ENCODE measurements at regions not wholly inside any gene's neighbourhood (a gene's known extent, or its start where the extent isn't known, plus 50 kb on each side); places are given as distances from the start of the nearest gene placed in this dataset.

DNA sequence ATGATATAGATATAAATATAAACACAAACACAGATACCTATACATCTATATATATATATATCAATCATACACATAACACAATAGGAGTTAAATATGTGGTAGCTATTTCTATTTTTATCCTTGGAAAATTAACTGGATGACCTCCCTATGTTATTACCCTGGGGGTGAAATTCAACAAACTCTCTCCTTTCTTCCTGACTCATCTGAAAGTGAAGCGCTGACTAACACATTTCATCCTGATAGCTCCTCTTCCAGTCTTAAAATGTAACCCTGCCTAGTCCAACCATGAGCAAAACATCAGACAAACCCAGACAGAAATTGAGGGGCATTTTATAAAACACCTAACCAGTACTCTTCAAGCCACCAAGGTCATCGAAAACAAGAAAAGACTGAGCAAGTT, 220.6 kb upstream of the ISX start:
- no peak for DNase-seq

DNA sequence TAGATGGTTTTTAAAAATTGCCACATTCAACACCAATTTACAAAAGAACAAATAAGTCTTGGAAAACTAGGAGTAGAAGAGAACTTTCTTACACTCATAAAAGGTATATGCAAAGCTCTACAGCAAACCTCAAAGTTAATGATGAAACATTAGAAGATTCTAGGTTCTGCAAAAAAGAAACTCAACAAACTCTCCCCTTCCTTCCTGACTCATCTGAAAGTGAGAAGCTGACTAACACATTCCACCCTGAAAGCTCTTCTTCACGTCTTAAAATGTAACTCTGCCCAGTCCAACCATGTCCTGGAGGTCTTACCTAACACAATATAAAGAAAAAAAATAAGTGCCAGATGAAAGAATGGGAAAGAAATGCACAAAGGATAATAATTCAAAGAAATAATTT, 218.9 kb upstream of the ISX start:
- no peak for DNase-seq

DNA sequence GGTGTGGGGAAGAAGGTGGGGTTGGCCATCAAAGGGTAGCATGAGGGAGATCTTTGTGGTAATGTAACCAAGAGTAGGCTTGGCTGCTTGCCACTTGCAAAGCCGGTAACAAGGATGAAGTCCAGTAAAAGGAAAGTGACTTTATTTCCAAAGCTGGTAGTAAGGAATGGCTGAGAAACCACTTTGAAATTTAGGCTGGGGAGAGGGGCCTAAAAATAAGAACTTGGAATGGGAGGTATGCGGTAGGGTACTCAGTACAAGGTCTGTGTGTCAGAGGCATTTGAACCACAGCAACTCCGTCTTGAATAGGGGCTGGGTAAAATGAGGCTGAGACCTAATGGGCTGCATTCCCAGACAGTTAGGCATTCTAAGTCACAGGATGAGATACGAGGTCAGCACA, 216.0 kb upstream of the ISX start:
- DNase-seq = no peak

DNA sequence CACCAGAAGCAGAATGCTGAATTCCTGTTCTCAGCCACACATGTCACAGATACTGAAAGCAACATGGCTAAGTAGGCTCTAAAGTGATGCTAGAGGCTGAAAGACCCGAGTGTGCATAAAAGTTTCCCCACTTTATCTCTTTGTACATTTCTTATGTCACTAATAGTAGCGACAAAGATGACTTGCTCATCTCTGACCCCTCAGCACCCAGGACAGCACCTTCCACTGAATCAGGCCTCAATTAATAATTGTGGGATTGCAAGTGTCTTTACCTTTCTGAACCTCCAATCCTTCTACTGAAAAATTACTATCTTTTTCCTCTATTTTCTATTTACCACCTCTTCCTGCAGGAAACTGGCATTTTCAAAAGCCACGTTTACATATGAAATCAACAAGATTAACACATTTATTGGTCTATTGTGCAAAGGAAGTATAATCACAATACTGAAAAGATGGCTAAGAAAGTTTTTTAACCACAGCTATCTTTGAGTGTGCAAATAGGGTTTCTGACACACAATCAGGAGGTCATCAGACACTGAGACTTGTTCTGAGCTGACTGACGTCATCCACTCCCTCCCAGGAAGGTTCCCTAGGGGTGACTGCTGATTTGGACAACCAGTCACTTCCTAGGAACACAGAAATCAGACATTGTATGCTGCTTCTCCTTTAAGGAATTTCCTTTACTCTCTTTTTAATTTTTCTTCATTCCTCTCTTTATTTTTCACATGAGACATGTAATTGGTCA, 213.9 kb upstream of the ISX start:
- no peak for DNase-seq

DNA sequence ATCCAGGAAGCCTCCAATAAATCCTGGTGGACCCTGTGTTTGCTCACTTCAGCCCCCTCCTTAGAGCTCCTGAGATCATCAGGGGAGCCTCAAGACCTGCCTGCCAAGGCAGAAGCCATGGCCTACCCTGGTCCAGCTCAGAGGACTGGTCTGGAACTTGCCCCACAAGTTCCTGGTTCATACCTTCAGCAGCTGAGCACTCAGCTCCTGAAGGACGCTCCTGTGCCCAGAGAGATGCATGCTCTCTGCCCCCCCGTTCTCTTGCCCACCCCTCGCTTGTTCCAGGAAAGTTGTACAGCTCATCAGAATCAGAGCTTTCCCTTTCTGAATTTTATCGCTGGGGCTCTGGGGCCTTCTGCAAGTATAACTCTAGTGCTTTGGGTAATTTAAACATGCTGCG, 210.5 kb upstream of the ISX start:
- no peak for DNase-seq

DNA sequence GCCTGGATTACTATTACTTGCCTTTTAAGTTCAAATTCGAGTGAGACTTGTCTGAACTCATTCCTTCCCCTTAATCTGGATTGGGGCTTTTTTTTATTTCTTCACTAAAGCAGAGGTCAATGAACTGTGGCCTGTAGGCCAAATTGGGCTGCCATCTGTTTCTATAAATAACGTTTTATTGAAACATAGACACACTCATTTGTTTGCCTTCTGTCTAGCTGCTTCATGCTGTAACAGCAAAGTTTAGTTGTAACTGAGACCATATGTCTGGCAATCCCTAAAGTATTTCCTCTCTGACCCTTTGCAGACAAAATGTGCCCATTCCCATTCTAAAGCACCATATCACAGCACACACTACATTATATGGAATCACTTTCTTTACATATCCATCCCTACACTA, 207.9 kb upstream of the ISX start:
- DNase-seq = no peak

DNA sequence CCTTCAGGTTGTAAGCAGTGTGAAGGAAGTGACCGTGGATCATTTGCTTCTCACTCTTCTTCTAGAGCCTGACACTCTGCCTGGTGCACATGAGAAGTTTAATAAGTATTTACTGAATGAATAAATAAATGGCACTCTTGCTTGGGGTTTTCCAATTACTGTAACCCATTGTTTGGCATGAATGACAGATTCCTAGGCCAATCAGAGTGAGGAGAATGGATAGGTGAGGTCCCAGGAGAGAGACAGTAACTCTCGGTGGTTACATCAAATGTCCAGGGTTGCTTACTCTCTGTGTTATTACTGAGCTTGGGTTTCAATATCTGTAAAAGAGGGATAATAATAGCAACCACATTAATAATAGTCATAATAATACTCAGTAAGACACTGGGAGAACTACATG, 204.2 kb upstream of the ISX start:
- no peak for DNase-seq

DNA sequence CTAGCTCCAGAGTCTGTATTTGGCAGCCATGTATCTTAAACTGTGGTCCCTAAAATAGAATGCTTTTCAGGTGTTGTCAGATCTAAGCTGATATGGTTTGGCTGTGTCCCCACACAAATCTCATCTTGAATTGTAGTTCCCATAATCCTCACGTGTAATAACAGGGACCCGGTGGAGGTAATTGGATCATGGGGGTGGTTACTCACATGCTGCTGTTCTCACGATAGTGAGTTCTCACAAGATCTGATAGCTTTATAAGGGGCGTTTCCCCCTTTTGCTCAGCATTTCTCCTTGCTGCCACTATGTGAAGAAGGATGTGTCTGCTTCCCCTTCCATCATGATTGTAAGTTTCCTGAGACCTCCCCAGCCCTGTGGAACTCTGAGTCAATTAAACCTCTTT, 199.9 kb upstream of the ISX start:
- no peak for DNase-seq

DNA sequence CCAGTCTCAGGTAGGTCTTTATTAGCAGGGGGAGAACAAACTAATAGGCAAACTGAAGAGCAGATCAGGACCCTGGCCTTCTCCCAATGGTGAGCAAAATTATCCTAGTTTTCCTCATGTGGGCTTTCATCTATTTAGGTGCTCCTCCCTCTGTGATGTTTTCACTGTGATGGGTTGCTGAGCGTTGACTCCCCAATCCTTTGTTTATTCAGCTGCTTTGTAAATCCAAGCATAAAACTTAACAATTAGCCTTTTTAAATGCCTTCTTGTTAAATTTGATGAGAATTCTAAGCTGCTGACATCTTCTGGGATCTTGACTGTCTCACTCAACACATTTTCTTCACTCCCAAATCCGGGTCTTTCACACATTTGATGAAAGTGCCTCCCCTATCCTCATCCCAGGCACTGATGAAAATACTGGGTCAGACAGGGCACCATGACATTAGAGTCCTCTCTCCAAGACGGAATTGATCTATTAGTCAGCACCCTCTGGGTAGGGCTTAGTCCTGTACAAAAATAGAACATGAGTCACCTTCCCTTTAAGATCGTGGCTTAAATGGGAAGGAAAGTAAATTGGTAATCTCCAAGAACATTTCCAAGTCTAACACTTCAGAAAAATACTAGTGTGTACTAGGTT, 199.3 kb upstream of the ISX start:
- no peak for DNase-seq

DNA sequence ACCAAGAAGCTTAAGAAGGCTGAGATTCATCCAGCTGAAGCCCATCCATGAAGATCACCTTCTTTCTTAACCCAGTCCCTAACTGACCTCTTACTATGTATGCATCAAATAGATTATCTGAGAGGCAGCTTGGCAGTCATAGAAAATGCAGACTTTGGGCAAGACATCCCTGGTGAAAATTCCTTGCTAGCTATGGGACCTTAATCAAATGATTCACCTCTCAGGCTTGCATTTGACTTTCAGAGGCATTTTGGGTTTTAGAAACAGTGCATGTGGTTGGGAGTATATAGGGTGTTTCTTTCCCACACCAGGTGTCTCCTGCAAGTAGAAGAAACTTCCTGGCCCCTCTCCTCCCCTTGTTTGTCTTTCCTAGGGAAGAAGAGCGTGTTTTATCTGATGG, 188.5 kb upstream of the ISX start:
- no peak for DNase-seq

DNA sequence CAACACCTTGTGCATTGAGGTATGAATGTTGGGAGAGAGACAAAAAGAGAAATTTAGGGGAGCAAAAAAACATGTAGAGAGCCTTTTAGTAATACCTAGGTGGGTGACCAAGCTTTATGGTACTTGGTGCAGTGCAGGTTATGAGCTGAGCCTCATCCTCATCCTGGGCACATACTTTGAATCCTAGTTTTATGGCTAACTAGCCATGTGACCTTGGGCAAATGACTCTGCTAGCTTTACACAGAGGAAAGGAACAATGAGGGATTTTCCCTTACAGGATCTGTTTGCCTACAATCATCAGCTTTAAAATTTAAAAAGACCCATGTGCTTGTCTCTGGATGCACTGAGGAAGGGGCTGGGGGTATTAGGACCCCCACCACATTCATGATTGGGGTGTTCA, 187.8 kb upstream of the ISX start:
- no peak for DNase-seq

DNA sequence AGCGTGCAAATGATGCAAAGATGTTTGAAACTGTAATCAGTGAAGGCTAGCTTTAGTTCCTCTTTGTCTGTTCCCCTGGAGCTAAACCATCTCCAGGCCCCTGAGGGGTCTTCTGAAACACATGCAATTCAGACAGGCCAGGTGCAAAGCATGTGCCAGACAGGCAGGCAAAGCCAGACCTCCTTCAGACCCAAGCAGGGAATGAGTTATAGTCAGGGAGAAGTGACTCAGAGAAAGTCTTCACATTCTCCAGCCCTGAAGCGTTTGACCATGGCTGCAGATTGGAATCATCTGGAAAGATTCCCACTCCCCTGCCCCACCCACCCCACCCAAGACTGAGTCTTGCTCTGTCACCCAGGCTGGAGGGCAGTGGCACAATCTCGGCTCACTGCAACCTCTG, 187.0 kb upstream of the ISX start:
- no peak for DNase-seq

DNA sequence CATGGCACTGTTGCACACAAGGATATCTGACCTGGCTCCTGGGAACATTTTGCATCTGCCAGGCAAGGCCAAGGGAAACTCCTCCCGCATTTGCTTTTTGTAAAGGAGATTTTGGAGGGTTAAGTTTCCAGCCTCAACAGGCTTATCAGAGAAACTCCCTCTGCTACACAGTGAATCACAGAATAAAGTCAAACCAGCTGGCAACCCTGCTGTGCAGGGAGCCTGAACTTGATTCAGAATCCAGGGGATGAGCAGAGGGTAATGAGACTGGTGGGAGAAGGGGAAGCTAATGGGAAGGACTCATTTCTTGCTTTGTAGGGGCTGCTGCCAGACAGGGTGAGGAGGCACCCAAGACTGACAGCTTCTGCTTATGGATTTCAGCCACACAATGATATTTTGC, 185.3 kb upstream of the ISX start:
- DNase-seq = no peak

DNA sequence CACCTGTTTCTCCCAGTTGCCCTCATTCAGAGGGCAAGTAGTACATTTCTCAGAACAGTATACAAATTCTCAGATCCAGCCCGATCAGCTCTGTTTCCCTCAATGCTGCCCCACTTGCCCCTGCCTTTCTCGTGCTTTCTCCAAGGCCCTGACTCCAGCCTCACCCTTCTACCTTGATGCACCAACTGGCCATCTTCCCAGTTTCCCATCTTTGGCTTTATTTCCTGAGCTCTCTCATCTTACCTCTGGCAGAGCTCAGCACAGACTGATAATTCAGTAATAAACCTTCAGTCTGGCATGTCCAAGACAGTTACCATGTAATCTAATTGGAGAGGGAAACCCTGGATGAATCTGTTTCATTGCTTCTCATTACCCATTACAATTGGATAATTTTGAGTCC, 184.5 kb upstream of the ISX start:
- no peak for DNase-seq

DNA sequence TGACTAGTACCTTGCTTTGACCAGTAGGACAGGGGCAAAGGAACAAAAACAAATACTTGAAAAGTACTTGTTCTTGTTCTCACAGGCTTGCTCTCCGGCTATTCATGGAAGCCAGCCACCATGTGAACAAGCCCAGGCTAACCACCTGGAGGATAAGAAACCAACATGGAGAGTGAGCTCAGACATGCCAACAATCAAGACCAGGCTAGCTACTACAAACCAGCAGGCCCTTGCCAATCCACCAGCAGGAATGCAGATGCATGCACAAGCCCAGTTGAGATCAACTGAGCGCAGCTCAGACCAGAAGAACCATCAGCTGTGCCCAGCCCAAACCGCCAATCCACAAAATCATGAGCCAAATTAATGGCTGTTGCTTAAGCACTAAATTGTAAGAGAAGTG, 180.1 kb upstream of the ISX start:
- DNase-seq = no peak

DNA sequence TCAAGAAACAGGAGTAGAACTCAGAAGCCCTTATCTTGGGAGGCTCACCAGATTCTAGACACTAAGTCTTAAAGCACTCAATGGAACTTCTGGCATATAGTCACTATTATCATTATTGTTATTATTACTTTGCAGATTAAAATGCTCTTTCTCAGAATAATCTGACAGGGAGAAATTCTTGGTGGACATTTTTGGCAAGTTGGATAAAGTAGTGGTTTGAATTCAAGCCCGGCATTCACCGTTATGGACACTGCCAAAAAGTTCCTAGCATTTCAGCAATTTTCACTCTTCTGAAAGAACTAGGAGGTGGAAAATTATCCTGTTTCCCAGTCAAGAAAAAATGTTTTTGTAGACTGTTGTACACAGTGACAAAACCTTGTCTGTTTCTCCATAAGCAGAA, 179.6 kb upstream of the ISX start:
- DNase-seq = no peak

DNA sequence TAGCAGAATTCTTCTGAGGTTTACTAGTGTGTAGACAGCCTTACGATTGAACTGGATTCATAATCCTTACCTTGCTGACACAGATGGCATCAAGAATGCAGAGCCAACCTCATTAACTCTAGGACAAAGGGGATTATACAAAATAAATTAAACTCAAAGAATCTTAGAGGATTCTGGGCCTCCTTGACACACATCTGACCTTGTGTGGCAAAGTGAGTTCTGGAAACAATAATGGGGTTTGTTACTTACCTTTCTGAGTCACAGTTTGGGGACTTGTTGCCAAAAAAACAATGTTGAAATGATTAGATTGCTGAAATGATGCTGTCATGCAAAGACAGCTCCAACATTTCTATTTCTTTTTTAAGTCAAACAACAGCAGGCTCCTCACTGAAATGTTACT, 179.1 kb upstream of the ISX start:
- no peak for DNase-seq

DNA sequence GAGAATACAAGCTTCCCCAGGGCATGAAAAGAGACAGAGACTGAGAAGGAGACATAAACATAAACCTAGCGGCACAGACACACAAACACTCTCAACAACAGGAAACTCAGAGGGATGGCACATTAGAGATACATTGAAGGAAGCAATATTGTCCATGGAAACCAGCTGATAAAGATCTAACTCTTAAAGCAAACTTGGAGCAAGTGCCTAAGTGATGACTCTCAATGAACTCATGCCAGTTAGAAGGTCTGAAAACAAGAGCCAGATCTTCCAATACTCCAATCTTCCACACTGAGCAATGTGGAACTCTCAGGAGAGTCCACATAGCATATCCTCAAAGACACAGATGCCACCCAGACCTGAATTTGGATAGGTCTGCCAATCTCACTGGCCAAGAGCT, 168.8 kb upstream of the ISX start:
- no peak for DNase-seq

DNA sequence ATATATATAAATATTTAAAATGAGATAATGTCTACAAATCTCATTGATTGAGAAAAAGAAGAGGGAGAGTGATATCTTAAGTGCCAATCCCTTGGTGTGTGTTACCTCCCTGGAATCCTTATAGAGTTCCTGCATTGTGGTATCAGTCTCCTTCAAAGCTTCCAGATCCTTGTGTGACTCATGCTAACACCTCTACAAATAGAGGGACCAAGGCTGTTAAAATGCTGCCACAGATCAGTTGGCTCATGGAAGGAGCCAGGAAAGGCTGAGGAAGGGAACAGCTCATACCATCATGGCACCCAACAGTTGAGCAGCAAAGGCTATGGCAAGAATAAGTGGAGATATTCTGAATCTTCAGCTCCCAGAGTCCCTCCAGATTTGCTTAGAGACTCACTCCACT, 163.6 kb upstream of the ISX start:
- DNase-seq = no peak

DNA sequence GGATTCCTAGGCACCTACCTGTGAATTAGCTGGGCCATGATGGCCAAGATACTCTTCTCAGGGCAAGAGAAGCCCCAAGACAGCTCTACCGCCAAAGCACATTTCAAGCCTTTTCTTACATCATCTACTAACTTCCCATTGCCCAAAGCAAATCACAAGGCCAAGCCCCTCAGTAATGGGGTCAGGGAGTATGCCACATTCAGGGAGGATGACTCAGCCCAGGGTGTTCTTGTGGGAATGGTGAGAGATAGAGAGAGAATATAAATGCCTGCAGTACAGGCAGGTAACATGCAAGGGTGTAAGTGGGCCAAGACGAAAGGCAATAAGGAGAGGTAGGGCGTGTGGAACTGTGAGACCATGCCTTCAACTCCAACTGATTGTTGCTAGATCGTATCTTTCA, 162.5 kb upstream of the ISX start:
- DNase-seq = no peak

DNA sequence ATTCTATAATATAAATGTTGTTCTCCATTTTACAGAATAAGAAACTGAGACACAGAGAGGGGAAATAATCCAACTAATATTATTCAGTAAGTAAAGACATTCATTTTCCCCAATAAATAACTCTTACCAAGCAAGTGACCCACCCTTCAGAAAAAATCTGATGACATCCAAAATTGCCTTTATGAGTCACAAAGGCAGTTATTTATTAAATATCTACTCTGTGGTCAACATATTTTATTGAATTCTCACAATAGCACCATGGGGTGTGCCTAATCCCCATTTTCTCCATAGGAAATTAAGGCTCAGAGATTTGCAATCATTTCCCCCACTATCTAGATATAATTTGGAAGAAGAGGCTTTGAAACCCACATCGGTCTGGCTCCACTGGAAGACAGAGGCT, 161.5 kb upstream of the ISX start:
- no peak for DNase-seq

DNA sequence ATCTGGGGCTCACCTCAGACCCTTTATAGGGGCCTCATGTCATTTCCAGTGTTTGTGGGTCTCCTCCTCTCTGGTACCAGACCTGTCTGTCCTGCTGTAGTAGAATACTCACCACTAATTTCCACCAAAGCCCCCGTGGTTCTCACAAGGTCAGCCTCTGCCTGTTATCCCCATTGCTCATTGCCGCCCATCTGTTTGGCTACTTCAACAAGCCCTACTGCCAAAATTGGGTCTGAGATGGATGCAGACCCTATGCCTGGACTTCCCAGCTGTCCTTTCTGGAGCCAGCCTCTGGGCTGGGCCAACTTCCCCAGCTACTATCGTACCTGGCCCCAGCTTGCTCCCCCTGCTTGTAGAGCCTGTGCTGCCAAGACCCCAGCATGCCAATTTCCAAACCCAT, 152.1 kb upstream of the ISX start:
- DNase-seq = no peak

DNA sequence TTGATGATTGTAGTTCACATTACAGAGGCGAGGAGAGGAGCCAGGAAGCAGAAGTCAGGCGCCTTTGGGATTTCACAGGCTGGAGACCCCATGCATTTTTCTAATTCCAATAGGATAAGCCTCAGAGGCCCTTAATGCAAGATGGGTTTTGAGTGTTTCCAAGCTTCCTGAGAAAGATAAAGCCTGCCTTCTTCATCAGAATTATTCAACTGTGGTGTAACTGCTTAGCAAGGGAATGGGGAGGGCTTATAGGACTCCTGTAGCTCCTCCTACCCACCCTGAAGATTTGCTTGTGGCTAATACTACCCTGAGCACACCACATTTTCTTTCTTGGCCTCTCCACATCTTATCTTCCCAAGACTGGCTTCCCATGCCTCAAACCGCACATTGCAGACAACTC, 151.1 kb upstream of the ISX start:
- no peak for DNase-seq

DNA sequence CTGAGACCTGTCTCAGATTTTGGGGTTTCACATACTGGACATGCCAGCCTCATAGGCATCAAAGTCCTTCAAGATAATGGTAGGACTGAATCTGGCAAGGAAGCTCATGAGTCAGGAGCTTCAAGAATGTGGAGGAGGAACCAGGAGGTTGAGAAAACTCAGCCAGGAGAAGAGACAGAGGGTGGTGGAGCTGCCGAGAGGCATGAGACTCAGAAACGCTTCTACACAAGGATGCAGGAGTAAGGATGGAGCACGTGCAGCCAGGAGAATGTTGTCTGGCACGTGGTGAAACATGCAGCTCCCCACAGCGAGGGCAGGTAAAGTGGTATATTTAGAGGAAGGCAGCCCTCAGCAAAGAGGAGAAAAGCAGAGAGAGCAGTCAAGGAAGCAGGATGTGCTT, 148.7 kb upstream of the ISX start:
- DNase-seq = no peak

DNA sequence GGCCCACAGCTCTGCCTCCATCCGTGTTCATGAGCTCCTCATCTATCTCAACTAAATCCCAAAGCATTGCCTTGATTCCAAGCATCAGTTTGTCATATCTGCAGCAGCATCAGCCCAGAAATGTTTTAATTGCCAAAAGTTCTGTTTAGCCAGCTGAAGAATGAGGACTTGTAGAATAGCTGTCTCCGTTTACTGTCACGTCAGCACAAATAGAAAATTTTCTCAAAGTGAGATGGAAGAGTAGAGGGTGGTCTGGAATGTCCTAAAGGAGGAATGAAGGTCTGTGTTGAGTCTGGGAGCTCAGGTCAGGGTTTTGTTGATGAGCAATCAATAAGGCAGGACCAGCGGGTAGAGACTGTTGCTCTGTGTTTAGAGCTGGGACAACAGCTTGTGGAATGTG, 134.9 kb upstream of the ISX start:
- DNase-seq = no peak
